Keratinocyte (primary cell): ENCODE measurements at regions not wholly inside any gene's neighbourhood (a gene's known extent, or its start where the extent isn't known, plus 50 kb on each side); places are given as distances from the start of the nearest gene placed in this dataset.

ENCODE experiments used
- CTCF ChIP-seq, 3 experiments: IDR thresholded peaks in 1 of 3; conservative IDR thresholded peaks in 1 of 3; optimal IDR thresholded peaks in 1 of 3; 2 replicates in 2 of 3; 3 replicates in 1 of 3; pipeline versions ENCODE3 to v1.5.1; 2011; ENCODE audit warnings: low read length in 3 of 3, mild to moderate bottlenecking in 3 of 3, moderate library complexity in 2 of 3, control low read depth in 1 of 3, inconsistent platforms in 1 of 3; ENCODE audit not compliant: insufficient read depth in 2 of 3; ENCODE audit errors: extremely low read depth in 1 of 3
- EZH2 ChIP-seq: IDR thresholded peaks from one replicate; pipeline ENCODE4 v1.6.1; 2012; ENCODE audit warnings: inconsistent platforms, mild to moderate bottlenecking, low read length, moderate library complexity

GRCh38 chr11:112627588-112628045, 333.6 kb upstream of the NCAM1 start:
- TF ChIP-seq CTCF (optimal IDR thresholded peaks at IDR 0.05 in 1 of 3, IDR thresholded peaks at IDR 0.05 in 1 of 3, conservative IDR thresholded peaks at IDR 0.05 in 1 of 3; ENCODE audit: extremely low read depth in 1 of 3, insufficient read depth in 2 of 3, low read length in 3 of 3): no peak
- no peak for TF ChIP-seq EZH2
